ENCODE measurements at regions not wholly inside any gene's neighbourhood (a gene's known extent, or its start where the extent isn't known, plus 50 kb on each side); places are given as distances from the start of the nearest gene placed in this dataset.
"Not testable (repeated sequence)": the region's sequence is repeated elsewhere in the genome, so short reads cannot be mapped to it uniquely, and the experiment has no call there.

GRCh38 chr5:131107128-131107527, 57.9 kb downstream of the HINT1 start:
- no peaks in the 10 kb centered on the region for H3K9me3 ChIP-seq (ENCODE audit: control insufficient read depth in 2 of 2, low read length in 2 of 2)

GRCh38 chr5:131104169-131104808, 60.8 kb downstream of the HINT1 start:
- Histone ChIP-seq H3K36me3 (ENCODE audit: control insufficient read depth, insufficient read depth, low read length) (no peaks in the 10 kb centered on the region), H3K4me1 (ENCODE audit: control insufficient read depth, insufficient read depth, low read length, poor library complexity, severe bottlenecking) (no peaks in the 10 kb centered on the region), H3K27me3 (ENCODE audit: control insufficient read depth, insufficient read depth, low read length) (peaks cover 13% of the 10 kb centered on the region), H3K9me3 (ENCODE audit: control insufficient read depth in 2 of 2, low read length in 2 of 2) (no peaks in the 10 kb centered on the region), H3K27ac (ENCODE audit: insufficient read depth, low read length, poor library complexity, severe bottlenecking) (no peak overlapping the region), H3K4me3 (ENCODE audit: low read depth, low read length) (no peak overlapping the region)
- Mint-ChIP-seq H3K27ac (no peak overlapping the region), H3K4me3 (no peak overlapping the region), H3K4me1 (peaks cover 0 to 6% (median 3%) of the 10 kb centered on the region in 4 donors), H3K27me3 (peaks cover 9% of the 10 kb centered on the region), H3K9me3 (no peaks in the 10 kb centered on the region), H3K36me3 (no peaks in the 10 kb centered on the region)
- no peak for DNase-seq
- no peak for ATAC-seq (ENCODE audit: low read depth in 2 of 2)

More at GRCh38 chr5:131107128-131107527, 57.9 kb downstream of the HINT1 start:
- Mint-ChIP-seq H3K36me3 (no peaks in the 10 kb centered on the region), H3K9me3 (no peaks in the 10 kb centered on the region), H3K27me3 (peaks cover 13% of the 10 kb centered on the region), H3K4me3 (no peak overlapping the region), H3K27ac (no peak overlapping the region), H3K4me1 (peaks cover 3 to 10% (median 7%) of the 10 kb centered on the region in 4 donors)
- no peak overlapping the region for H3K4me3 ChIP-seq (ENCODE audit: low read depth, low read length)
- no peak for DNase-seq
- ATAC-seq (ENCODE audit: low read depth in 2 of 2): no peak
- H3K4me1 ChIP-seq (ENCODE audit: control insufficient read depth, insufficient read depth, low read length, poor library complexity, severe bottlenecking): no peaks in the 10 kb centered on the region
- no peaks in the 10 kb centered on the region for H3K36me3 ChIP-seq (ENCODE audit: control insufficient read depth, insufficient read depth, low read length)
- no peak overlapping the region for H3K27ac ChIP-seq (ENCODE audit: insufficient read depth, low read length, poor library complexity, severe bottlenecking)
- H3K27me3 ChIP-seq (ENCODE audit: control insufficient read depth, insufficient read depth, low read length): peaks cover 6% of the 10 kb centered on the region

DNA sequence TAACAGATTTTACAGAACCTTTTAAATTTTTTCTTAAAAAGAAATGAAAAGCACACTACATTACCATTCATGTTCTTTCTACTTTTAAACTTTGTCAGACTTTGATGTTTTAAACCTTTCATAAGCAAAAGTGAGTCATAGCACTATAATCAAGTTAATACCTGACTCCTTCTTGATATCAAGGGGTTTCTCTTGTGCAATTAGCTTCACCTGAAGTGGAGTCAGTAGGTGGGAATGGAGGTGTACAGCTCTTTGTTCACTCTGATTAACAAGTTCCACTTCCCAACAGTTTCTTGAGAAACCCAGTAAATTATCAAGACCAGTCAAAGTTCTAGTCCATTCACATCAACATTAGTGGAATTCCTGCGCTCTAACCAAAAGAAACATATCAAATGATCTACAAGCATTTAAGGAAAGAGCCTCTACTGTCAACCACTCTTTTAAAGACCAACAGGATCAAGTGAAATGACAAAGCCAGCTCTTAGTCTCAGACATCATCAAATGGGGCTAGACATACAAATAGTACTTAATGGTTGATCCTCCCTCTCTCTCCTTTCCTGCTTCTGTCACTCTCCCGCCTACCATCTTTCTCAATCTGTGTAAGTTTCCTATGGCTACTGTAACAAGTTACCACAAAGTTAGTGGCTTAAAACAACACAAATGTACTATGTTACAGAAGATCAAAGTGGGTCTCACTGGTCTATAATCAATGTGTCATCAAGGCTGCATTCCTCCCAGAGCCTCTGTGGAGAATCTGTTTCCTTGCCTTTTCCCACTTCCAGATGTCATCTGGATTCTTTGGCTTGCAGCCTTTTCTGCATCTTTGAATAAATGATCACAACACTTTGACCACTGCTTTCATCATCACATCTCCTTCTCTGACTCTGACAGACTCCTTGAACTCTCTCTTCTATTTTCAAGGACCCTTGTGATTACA, 68.0 kb downstream of the HINT1 start:
- H3K27me3 ChIP-seq (ENCODE audit: control insufficient read depth, insufficient read depth, low read length): peaks cover 10% of the 10 kb centered on the region
- no peaks in the 10 kb centered on the region for H3K4me1 ChIP-seq (ENCODE audit: control insufficient read depth, insufficient read depth, low read length, poor library complexity, severe bottlenecking)
- peaks cover 0 to 8% (median 3%) of the 10 kb centered on the region in 7 donors for H3K9me3 Mint-ChIP-seq
- no peak overlapping the region for H3K4me3 ChIP-seq (ENCODE audit: low read depth, low read length)
- no peak overlapping the region for H3K4me3 Mint-ChIP-seq
- no peak overlapping the region for H3K27ac ChIP-seq (ENCODE audit: insufficient read depth, low read length, poor library complexity, severe bottlenecking)
- H3K36me3 Mint-ChIP-seq: no peaks in the 10 kb centered on the region
- peaks cover 0 to 2% (median 0%) of the 10 kb centered on the region in 4 donors for H3K4me1 Mint-ChIP-seq
- no peak overlapping the region for H3K27ac Mint-ChIP-seq
- ATAC-seq (ENCODE audit: low read depth in 2 of 2): no peak
- H3K36me3 ChIP-seq (ENCODE audit: control insufficient read depth, insufficient read depth, low read length): no peaks in the 10 kb centered on the region
- H3K9me3 ChIP-seq (ENCODE audit: control insufficient read depth in 2 of 2, low read length in 2 of 2): no peaks in the 10 kb centered on the region
- DNase-seq: no peak
- peaks cover 21% of the 10 kb centered on the region for H3K27me3 Mint-ChIP-seq

DNA sequence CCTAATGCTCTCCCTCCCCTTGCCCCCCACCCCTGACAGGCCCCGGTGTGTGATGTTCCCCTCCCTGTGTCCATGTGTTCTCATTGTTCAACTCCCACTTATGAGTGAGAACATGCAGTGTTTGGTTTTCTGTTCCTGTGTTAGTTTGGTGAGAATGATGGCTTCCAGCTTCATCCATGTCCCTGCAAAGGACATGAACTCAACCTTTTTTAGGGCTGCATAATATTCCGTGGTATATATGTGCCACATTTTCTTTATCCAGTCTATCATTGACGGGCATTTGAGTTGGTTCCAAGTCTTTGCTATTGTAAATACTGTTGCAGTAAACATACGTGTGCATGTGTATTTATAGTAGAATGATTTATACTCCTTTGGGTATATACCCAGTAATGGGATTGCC, 69.5 kb downstream of the HINT1 start:
- peaks cover 21% of the 10 kb centered on the region for H3K27me3 Mint-ChIP-seq
- not testable (repeated sequence) for H3K9me3 ChIP-seq (ENCODE audit: control insufficient read depth in 2 of 2, low read length in 2 of 2); H3K4me1 ChIP-seq (ENCODE audit: control insufficient read depth, insufficient read depth, low read length, poor library complexity, severe bottlenecking); ATAC-seq (ENCODE audit: low read depth in 2 of 2); H3K9me3 Mint-ChIP-seq; H3K27ac Mint-ChIP-seq; DNase-seq; H3K4me3 ChIP-seq (ENCODE audit: low read depth, low read length); H3K4me1 Mint-ChIP-seq; H3K36me3 Mint-ChIP-seq; H3K36me3 ChIP-seq (ENCODE audit: control insufficient read depth, insufficient read depth, low read length); H3K4me3 Mint-ChIP-seq; H3K27ac ChIP-seq (ENCODE audit: insufficient read depth, low read length, poor library complexity, severe bottlenecking)
- H3K27me3 ChIP-seq (ENCODE audit: control insufficient read depth, insufficient read depth, low read length): peaks cover 10% of the 10 kb centered on the region

GRCh38 chr5:131084436-131084835, 80.6 kb downstream of the HINT1 start:
- H3K4me3 Mint-ChIP-seq: no peak overlapping the region
- H3K9me3 Mint-ChIP-seq: peaks cover 0 to 4% (median 0%) of the 10 kb centered on the region in 7 donors
- Histone ChIP-seq H3K4me1 (ENCODE audit: control insufficient read depth, insufficient read depth, low read length, poor library complexity, severe bottlenecking) (no peaks in the 10 kb centered on the region), H3K9me3 (ENCODE audit: control insufficient read depth in 2 of 2, low read length in 2 of 2) (no peaks in the 10 kb centered on the region), H3K27me3 (ENCODE audit: control insufficient read depth, insufficient read depth, low read length) (peaks cover 2% of the 10 kb centered on the region), H3K36me3 (ENCODE audit: control insufficient read depth, insufficient read depth, low read length) (no peaks in the 10 kb centered on the region), H3K27ac (ENCODE audit: insufficient read depth, low read length, poor library complexity, severe bottlenecking) (no peak overlapping the region), H3K4me3 (ENCODE audit: low read depth, low read length) (no peak overlapping the region)
- ATAC-seq (ENCODE audit: low read depth in 2 of 2): no peak
- H3K27me3 Mint-ChIP-seq: peaks cover 8% of the 10 kb centered on the region
- H3K27ac Mint-ChIP-seq: no peak overlapping the region
- DNase-seq: no peak
- H3K4me1 Mint-ChIP-seq: no peaks in the 10 kb centered on the region
- H3K36me3 Mint-ChIP-seq: no peaks in the 10 kb centered on the region

DNA sequence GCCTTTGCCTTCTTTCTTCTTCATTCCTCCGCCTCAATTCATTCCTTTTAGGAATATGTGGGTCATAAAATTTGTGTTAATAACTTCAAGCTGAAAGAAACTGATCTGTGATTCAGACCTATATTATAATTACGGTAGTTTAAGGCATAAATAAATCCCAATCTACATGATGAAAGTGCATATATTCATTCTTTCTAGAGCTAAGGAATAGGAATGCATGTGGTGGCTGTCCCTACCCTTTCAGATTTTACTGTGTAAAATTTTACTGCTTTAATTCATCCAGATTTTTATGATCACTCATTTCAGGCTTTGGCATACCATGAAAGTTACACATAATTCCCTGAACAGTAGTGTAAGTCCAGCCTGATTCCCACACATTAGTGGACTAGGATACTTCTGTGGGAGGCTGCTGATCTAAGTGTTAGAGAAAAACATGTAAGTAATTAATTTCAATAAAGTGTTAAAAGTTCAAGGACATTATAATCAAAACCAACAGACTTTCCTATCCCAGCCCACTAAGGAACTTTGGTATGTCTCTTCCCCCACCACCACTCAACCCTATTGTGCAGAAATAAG, 83.1 kb downstream of the HINT1 start:
- Mint-ChIP-seq H3K9me3 (peaks cover 0 to 3% (median 0%) of the 10 kb centered on the region in 7 donors), H3K36me3 (no peaks in the 10 kb centered on the region), H3K27ac (no peak overlapping the region)

GRCh38 chr5:131081374-131081773, 83.7 kb downstream of the HINT1 start:
- peaks cover 13 to 22% (median 19%) of the 10 kb centered on the region in 4 donors for H3K4me1 Mint-ChIP-seq
- H3K36me3 Mint-ChIP-seq: no peaks in the 10 kb centered on the region
- H3K4me3 ChIP-seq (ENCODE audit: low read depth, low read length): no peak overlapping the region
- DNase-seq: no peak
- H3K27me3 Mint-ChIP-seq: peaks cover 8% of the 10 kb centered on the region
- no peak overlapping the region for H3K27ac ChIP-seq (ENCODE audit: insufficient read depth, low read length, poor library complexity, severe bottlenecking)
- peaks cover 7% of the 10 kb centered on the region for H3K4me1 ChIP-seq (ENCODE audit: control insufficient read depth, insufficient read depth, low read length, poor library complexity, severe bottlenecking)
- no peak overlapping the region for H3K4me3 Mint-ChIP-seq
- no peaks in the 10 kb centered on the region for H3K9me3 ChIP-seq (ENCODE audit: control insufficient read depth in 2 of 2, low read length in 2 of 2)
- no peaks in the 10 kb centered on the region for H3K36me3 ChIP-seq (ENCODE audit: control insufficient read depth, insufficient read depth, low read length)
- peaks cover 2% of the 10 kb centered on the region for H3K27me3 ChIP-seq (ENCODE audit: control insufficient read depth, insufficient read depth, low read length)
- H3K27ac Mint-ChIP-seq: no peak overlapping the region
- peaks cover 0 to 1% (median 0%) of the 10 kb centered on the region in 7 donors for H3K9me3 Mint-ChIP-seq
- ATAC-seq (ENCODE audit: low read depth in 2 of 2): no peak

More for the DNA sequence above, 83.1 kb downstream of the HINT1 start:
- Mint-ChIP-seq H3K4me1 (peaks cover 9 to 18% (median 15%) of the 10 kb centered on the region in 4 donors), H3K27me3 (peaks cover 8% of the 10 kb centered on the region), H3K4me3 (no peak overlapping the region)
- DNase-seq (no peak), ATAC-seq (ENCODE audit: low read depth in 2 of 2) (no peak)
- no peaks in the 10 kb centered on the region for H3K36me3 ChIP-seq (ENCODE audit: control insufficient read depth, insufficient read depth, low read length)
- no peak overlapping the region for H3K27ac ChIP-seq (ENCODE audit: insufficient read depth, low read length, poor library complexity, severe bottlenecking)
- H3K9me3 ChIP-seq (ENCODE audit: control insufficient read depth in 2 of 2, low read length in 2 of 2): no peaks in the 10 kb centered on the region
- H3K27me3 ChIP-seq (ENCODE audit: control insufficient read depth, insufficient read depth, low read length): peaks cover 2% of the 10 kb centered on the region
- peaks cover 7% of the 10 kb centered on the region for H3K4me1 ChIP-seq (ENCODE audit: control insufficient read depth, insufficient read depth, low read length, poor library complexity, severe bottlenecking)
- H3K4me3 ChIP-seq (ENCODE audit: low read depth, low read length): no peak overlapping the region
